ENCODE measurements at regions not wholly inside any gene's neighbourhood (a gene's known extent, or its start where the extent isn't known, plus 50 kb on each side); places are given as distances from the start of the nearest gene placed in this dataset.

- no peak for DNase-seq
These were observed 282.8 kb upstream of the EDNRB start for GRCh38 chr13:78201411-78201810.

- no peak for DNase-seq
These were observed 280.2 kb upstream of the EDNRB start for GRCh38 chr13:78198821-78199220.

DNA sequence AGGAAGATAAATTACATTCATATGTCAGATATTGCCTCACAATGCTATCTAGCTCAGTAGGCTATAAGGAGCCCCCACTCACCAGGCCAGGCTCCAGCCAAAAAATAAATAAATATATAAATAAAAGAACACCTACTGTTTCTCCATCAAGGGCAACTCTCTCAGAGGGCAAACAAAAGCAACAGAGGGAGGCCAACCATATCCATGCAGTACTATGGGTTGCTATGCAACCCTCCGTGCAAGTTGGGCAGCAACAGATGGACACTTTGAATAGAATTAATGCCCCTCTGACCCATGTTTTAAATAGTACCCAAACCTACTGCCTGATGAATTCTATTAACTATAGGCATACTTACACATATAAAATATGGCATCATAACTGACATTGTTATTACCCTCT lies 279.8 kb upstream of the EDNRB start:
- no peak for DNase-seq

DNA sequence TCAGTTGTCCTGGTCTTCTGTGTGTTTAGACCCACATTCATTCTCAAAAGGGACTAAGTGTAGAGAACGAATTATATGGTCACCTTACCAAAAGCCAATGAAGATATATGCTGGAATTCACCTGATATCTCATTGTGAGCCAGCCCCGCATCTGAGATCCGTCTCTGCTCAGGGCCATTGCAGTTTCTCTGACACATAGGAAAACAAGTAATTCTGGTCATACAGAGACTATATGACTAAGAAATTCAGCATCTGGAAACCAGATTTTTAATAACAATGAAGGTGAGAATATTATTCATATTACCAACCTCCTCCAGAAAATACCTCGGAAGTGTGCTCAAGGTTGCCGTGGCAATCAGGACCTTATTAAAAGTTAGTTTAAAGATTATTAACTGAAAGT lies 278.6 kb upstream of the EDNRB start:
- DNase-seq, result no peak

DNA sequence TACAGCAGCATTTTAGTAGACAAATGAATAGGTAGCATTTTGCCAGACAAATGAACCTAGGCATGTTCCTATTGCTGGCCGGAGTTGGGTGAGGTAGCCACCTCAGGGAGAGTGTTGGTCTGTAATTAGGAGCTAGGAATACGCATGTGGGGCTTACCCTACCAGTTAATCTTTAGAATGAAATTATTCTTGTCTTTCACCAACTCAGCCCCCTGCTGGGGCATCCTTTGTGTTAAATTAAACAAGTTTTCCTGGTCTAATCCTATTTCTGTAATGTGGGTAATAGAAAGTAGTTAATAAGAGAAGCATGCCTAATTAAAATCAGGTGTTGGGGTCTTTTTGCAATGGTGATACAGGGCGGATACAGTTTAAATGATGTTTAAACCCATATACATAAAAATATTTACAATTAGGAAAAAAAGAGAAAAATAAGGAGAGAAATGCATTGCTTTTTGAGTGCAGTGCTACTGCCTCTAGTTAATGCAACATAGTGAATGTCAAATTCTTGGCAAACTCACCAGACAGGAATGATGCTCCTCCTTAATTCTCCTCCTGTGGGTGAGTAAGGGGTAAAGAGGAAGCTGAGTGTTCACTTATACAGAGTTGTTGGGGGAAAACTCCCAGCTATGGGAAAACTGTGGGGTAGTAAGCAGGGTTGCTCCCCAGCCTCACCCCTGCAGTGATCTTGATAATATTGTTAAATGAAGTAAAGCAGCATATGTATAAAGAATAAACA lies 276.4 kb upstream of the EDNRB start:
- no peak for DNase-seq

GRCh38 chr13:78193846-78194245 lies 275.2 kb upstream of the EDNRB start:
- no peak for DNase-seq

GRCh38 chr13:78192716-78193115 lies 274.1 kb upstream of the EDNRB start:
- DNase-seq, result no peak

GRCh38 chr13:78190296-78190695 lies 271.7 kb upstream of the EDNRB start:
- DNase-seq, result no peak

- no peak for DNase-seq
These were observed 269.1 kb upstream of the EDNRB start for GRCh38 chr13:78187781-78188180.

GRCh38 chr13:78185700-78186099 lies 267.1 kb upstream of the EDNRB start:
- DNase-seq, result no peak

GRCh38 chr13:78183732-78184131 lies 265.1 kb upstream of the EDNRB start:
- no peak for DNase-seq

GRCh38 chr13:78182813-78183212 lies 264.2 kb upstream of the EDNRB start:
- DNase-seq, result no peak

DNA sequence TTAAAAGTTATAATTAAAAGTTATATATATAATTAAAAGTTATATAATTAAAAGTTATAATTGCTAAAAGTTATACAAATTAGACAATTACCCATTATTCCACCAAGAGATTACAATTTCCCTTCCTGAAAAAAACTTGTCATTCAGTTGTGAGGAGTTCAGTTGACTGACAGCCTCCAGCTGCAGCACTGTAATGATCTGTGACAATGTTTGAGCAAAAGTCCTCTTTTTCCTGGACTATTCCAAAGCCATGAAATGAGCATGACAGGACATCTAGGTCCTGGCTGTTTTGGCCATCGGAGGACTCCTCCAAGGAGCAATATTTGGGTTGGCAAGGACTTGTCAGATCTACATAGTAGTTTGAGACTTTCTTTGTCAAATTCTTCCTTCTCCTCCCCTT lies 258.7 kb upstream of the EDNRB start:
- DNase-seq, result no peak

DNA sequence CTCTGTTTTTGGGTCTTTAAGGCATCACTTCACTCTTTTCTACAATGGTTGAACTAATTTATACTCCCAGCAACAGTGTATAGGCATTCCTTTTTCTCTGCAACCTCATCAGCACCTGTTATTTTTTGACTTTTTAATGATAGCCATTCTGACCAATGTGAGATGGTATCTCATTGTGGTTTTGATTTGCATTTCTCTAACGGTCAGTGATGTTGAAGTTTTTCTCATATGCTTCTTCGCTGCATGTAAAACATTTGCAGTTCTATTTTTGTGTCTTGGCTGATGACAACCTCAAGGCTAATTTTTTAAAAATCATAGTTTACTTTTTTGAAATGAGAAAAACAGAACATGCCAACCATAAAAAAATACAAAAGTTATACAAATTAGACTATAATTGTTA lies 258.2 kb upstream of the EDNRB start:
- no peak for DNase-seq

- DNase-seq, result no peak
These were observed 250.8 kb upstream of the EDNRB start for GRCh38 chr13:78169386-78169785.

DNA sequence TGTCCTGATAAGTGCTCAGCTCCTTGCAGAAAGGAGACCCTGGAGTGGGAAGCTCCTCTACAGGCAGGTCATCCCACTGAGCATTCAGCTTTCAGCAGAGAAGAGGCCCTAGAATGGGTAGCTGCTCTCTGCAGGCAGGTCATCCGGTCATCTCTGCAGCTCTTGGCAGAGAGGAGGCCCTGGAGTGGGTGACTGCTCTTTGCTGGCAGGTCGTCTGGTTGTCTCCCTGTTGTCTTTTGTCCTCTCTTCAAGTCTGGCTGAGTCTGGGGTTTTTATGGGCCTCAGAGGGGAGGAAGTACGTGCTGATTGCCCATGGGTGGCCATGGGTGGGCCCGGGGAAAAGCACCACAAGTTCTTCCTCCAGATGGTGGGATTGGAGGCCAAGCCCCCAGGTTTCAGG lies 250.3 kb upstream of the EDNRB start:
- no peak for DNase-seq

DNA sequence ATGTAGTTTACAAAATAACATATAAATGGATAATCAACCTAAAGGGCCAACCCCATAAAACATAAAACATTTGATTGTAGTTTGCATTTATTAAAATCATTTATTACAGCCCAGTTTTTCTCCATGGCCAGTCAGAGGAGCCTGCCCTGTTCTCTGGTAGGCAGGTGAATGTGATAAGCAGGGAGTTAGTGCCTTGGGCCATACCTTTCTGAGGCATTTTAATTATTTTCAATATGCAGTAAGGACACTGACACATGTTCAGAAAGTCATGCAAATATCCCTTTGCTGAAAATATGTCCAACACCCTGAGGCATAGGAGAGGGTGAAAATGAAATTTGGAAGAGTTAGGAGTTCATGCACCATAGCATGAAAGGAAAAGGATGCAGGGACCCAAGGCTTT lies 242.6 kb upstream of the EDNRB start:
- no peak for DNase-seq

DNA sequence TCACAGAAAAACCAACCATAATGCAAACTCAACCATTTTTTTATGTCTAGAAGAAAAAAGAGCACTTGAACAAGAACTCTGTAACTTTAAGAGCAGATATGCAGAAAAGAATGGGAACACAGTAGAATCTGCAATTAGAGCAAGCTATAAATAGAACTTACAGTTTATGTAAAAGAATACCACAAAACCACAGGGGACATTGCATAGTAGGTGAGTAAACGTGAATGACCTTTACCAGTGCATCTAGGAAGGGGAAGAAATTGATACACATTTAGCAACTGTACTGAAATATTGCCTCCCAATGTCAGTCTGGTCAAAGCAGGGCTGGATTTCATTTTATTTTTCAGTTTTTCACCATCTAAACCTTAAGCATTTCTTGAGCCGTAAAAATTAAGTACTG lies 242.2 kb upstream of the EDNRB start:
- no peak for DNase-seq

DNA sequence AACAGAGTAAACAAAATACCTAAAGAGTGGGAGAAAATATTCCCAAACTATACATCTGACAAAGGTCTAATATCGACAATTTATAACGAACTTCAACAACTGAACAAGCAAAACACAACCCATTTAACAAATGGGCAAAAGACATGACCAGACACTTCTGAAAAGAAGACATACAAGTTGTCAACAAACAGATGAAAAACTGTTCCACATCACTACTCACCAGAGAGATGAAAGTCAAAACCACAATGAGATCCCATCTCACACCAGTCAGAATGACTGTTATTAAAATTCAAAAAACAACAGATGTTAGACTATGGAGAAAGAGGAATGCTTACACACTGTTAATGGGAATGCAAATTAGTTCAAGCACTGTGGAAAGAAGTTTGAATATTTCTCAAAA lies 233.8 kb upstream of the EDNRB start:
- no peak for DNase-seq

- no peak for DNase-seq
These were observed 229.3 kb upstream of the EDNRB start for GRCh38 chr13:78147905-78148304.

GRCh38 chr13:78145276-78145675 lies 226.6 kb upstream of the EDNRB start:
- no peak for DNase-seq

DNA sequence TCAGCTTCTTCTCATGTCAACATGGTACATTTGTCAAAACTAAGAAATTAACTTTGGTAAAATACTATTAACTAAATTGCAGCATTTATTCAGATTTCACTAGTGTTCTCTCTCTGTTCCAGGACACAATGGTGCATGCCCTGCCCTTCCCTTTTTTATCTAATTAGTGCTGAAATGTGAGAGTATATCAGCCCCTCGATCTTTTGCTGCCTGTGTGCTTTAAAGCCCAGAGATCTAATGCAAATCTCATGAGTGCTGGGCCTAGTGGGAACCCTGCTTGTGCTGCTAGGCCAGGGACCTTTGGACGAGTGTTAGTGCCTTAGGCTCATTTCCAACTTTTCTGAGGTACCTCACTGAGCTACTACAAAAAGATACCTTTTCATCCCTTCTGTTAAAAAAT lies 221.1 kb upstream of the EDNRB start:
- DNase-seq, result no peak

- DNase-seq, result no peak
These were observed 220.1 kb upstream of the EDNRB start for GRCh38 chr13:78138756-78139155.

- peak; percentile 1 to 41 for DNase-seq
These were observed 218.9 kb upstream of the EDNRB start for GRCh38 chr13:78137404-78138142.

- no peak for DNase-seq
These were observed 218.3 kb upstream of the EDNRB start for GRCh38 chr13:78136966-78137365.

All from CD4-positive, alpha-beta T cell treated with Interferon alpha-2 for 1 hour (primary cell).